ENCODE measurements at regions not wholly inside any gene's neighbourhood (a gene's known extent, or its start where the extent isn't known, plus 50 kb on each side); places are given as distances from the start of the nearest gene placed in this dataset.
"Not testable (repeated sequence)": the region's sequence is repeated elsewhere in the genome, so short reads cannot be mapped to it uniquely, and the experiment has no call there.

DNA sequence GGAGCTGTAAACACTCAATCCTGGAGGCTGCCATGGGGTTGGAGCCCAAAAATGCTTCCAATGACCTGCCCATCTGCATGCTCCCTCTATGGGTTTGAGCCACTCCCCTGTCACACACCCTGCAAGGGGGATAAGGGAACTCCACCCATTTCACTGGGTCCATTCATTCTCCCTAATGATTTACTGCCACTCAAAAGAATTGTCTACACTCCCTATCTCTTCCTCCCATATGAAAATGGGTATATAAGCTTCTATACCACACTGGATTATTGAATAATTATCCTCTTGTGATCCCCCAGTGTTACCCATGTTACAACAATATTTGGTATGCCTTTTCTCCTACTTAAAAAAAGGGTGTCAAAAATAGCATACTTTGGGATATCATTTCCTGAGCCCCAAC is 260.8 kb upstream of the CCDC196 start:
- no peak for DNase-seq

DNA sequence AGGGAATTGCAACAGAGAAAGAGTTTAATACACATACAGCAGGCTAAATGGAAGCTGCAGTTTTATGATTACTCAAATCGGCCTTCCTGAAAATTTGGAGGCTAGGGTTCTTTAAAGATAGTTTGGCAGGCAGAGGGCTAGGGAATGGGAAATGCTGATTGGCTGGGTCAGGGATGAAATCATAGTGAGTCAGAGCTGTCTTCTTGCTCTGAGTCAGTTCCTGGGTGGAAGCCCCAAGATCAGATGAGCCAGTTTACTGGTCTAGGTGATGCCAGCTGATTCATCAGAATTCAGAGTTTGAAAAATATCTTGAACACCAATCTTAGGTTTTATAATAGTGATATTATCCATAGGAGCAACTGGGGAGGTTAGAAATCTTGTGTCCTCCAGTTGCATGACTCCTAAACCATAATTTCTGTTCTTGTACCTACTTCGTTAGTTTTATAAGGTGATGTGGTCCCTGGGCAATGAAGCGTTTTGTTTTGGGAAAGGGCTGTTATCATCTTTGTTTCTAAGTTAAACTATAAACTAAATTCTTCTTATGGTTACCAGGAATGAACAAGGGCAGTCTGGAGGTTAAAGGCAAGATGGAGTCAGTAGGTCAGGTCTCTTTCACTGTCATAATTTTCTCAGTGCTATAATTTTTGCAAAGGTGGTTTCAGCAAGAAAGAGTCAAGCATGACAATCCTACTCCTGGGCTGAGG is 257.8 kb upstream of the CCDC196 start:
- DNase-seq = no peak

DNA sequence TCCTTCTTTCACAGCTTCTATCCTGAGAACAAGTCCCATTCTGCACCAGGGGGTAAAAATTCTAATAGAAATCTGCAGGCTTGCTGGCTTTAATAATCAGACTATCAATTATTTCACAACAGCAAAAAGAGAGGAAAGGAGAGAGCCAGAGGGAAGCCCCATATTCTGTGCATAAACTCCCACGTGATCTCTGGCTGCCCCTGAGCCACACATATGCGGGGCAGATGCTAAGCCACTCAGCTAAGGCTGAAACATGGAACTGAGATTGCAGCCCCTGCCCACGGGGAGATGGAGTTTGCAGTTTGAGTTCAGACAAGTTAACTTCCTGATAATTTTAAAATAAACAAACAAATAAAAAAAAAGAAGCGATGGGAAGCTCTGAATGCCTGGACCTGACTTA is 254.4 kb upstream of the CCDC196 start:
- DNase-seq = no peak

DNA sequence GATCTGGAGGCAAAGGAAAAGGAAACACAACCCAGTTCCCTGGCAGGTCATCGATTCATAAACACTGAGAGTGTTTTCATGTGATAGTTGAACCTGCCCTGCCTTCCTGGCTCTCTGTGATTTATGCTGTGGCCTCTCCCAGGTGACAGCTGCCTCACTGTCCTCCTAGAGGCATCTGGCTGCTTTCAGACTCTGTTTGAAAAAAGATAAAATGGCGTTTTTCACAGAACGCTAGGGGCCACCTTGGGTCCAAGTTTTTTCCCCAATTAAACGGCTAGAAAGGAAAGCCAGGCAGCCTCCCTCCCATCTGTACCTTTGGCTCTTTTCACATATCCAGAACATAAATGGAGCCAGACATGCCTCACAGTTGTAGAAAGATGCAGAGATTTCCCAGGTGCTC is 252.6 kb upstream of the CCDC196 start:
- no peak for DNase-seq

DNA sequence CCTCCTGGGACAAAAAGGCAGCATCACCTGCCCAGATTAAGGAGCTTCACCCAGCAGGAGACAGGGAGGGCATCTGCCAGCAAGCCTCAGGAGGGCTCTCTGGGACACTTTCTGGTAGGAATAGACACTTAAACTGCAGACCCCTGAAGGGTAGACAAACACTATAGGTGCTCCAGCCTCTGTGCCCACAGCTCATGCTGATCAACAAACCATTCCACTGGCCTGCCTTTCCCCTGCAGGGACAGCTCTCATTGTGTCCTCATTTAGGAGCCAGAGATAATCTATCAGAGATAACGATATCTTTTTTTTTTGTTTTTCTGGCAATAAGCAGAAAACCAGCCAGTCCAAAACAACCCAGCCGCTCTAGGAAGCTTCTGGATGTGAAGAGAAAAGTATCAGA is 251.8 kb upstream of the CCDC196 start:
- DNase-seq = no peak

DNA sequence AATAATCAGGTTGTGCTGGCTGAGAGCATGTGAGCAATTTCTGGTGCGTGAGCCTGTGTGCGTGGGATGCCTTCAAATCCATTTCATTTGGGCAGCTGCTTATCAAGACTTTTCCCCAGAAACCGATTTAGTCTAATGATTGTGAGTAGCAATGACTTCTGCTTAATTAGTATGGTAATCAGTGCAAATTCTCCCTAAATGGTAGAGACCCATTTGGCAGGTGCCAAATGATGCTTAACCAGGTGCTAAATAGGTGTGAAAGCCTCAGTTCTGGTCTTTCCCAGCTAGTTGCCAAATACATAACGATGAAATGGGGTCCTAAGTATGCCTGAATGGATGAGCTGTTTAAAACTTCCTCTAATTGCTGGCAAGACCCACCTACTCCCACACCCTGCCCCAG is 248.4 kb upstream of the CCDC196 start:
- no peak for DNase-seq

DNA sequence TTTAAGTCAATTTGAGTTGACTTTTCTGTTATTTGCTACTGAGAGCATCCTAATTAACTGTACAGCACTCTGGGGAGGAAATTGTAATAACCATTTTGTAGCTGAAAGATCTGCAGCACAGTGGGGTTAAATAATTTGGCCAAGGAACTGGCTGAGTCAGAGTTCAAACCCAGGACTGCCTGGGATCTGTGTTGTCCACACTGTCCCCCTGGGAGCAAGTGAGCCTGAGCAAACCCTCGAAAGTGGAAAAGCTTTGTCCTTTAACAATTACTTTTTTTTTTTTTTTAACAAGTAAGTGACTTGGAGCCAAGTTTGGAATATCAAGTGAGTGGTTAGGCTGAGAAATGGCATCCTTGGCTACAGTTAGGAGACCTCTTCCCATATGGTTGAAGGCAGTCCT is 247.2 kb upstream of the CCDC196 start:
- DNase-seq = no peak

DNA sequence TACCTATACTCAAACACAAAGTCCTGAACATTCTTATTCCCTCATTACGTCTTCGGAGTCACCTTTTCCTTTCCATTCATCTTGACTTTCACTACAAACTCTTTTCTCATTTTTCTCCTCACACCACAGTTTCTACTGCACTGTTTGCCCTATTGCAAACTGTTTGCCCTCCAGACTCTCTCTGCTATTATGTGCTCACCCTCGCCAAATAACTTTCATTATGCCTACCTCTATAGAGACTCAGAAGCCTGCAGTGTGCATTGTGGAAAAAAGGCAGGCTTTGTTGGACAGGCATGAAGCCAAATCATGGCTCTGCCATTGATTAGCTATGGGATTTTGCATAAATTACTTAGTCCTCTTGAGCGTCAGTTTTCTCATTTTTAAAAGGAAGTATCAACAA is 246.6 kb upstream of the CCDC196 start:
- DNase-seq = no peak

DNA sequence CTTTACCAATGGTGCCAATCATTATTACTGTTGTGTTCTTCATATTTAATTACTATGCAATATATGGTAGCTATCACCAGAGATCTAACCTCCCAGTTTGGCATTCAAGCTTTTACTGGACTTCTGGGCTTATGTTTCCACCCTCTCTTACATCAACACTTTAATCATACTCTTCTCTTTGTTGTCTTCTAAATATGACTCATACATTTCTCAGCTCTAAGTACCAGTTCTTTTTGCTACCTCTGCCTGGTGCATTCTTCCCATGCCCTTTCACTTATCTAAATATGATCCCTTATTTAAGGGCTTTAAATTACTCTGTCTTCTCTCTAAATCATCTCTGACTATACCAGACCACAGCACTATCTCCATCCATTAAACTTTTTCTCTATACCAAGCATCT is 246.1 kb upstream of the CCDC196 start:
- no peak for DNase-seq

DNA sequence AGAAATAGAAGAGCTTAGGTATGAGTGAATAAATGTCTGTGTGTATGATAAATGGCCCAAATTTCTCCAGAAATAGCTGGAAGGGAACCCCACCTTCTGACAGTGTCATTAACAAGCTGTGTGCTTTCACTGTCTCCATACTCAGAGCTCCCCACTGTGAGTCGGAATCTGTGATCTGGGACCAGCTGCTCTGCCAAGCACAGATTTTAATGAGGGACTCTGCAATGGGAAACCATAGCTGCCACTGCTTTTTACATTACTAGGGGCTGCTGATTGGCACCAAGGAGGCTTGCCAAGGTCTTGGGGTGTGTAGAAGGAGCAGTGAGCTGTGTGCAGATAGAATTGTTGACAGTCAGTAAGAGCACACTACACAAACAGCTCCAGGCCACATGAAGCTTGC is 244.2 kb upstream of the CCDC196 start:
- no peak for DNase-seq

DNA sequence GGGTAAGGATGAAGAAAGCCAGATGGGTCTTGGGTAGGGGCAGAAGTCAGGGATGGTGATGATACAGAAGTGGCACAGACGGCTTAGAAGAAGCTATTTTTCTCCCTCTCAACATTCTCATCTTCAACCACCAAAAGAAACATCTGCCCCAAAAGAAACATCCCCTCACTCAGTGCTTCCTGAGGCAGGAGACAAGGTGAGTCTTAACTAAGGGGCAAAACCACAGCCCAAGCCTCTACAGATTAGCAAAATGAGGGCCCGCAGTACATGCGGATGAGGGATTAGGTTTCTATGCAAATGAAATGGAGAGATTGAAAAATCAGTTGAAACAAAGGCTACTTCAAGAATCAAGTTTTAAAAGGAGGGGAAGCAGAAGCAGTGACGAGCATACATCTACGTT is 241.3 kb upstream of the CCDC196 start:
- DNase-seq = no peak

DNA sequence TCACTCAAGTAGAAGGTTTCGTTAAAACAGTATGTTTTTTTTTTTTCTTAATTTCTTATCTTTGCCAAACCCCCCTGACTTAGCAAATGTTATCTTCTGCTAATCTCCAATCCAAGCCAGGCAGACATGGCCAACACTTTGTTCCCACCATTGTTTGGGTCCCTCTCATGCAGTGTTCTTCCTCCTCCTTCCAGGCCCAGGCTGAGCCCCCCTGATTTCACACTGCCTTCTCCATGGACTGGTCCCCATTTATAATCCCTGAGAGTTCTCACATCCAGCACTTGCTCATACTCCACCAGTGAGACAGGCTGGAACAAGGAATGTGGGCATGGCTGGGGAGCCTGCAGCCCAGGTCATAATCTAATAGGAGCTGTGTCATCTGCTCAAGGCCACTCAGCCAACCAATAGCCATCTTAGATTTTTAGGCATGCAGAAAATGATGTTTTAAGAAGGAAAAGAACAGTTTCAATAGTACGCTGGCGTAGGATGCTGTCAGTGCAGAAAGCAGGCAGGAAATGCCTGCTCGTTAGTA is 238.4 kb upstream of the CCDC196 start:
- DNase-seq = no peak

DNA sequence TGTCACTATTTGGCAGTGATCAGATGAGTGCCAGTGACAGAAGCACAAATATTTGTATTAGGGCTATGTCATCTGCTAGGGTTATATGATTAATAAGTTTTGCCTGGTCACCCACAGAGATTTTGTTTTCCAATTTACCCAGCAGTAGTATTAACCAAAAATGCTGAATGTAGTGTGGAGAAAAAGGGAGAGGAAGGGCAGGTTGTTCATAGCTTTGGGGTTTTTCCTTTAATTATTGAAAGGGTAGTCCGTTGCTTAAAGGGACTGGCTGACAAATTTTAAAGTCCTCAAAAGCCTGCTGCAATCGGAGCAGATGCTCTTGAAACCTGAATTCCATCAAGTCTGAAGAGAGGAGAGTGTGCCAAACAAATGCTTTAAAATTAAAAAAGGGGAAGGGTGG is 237.9 kb upstream of the CCDC196 start:
- DNase-seq = no peak

DNA sequence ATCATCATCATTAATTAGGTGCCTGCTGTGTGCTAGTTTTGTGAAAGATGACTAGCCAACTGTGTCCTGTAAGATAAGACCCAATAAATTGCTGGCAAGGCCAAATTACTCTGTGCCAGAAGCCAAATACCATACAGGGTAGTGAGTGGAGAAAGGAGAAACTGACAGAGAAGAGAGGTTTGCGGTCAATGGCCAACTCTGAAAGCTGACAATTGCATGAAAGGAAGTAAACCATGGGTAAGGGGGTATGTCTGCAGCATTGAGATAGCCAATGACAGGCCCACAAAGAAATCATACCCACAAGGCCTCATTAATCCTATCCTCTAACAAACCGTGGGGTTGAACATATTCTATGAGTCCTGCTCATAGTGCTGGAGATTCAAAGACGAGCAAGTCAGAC is 236.6 kb upstream of the CCDC196 start:
- no peak for DNase-seq

DNA sequence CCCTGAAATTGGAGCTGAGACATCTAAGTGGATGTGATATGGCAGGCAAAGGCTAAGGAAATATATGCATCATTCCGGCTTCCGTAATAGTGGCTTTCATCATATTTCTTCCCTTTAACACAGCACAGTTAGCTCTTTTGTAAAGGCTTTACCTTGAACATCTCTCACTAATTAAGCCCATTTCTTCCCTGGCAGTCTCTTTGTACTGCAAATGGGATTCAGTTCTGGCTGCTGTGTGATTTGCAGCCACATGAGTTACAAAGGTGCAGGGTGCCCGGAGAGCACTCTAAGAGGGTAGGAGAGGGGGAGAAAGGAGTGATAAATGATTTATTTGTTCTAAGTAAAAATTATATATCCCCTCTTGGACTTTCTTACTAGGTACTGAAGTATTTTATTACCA is 232.1 kb upstream of the CCDC196 start:
- DNase-seq = no peak

DNA sequence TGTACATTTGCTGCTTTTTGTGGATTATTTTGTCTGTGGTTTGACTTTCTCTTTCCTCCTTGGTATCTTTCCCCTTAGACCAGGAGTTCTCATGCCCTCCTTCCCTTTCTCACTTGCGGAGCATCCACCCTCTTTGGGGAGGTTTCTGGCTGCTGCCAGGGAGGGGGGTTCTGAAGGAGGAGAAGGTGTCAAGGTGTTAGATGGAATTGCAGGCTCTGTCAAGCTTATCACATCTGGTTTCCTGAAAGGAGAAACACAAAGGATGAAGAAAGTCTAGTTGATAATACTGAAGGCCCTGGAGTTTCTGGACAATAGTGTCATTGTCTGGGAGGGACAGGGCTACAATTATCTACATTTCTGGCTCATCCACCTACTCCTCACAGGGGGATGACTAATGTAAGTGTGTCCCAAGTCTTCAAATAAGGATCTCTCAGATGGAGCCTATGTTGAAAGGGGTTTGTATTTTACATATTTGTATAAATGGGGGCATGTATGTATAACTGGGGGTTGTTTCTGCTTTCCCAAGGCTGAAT is 217.3 kb upstream of the CCDC196 start:
- DNase-seq = no peak

DNA sequence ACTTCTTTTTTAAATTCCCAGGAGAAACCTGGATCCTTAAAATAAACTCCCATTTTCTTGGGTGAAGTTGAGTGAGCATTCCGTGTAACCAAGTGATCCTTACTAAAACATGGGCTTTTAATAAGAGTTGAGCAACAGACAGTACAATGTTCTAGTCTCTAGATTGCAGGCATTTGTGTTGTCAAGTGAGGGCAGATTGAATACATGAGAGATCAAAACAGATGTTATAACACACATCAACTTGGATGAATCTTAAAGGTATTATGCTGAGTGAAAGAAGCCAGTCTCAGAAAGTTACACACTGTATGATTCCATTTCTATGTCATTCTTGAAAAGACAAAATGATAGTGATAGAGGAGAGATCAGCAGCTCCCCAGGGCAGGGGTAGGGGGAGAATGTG is 213.9 kb upstream of the CCDC196 start:
- no peak for DNase-seq

DNA sequence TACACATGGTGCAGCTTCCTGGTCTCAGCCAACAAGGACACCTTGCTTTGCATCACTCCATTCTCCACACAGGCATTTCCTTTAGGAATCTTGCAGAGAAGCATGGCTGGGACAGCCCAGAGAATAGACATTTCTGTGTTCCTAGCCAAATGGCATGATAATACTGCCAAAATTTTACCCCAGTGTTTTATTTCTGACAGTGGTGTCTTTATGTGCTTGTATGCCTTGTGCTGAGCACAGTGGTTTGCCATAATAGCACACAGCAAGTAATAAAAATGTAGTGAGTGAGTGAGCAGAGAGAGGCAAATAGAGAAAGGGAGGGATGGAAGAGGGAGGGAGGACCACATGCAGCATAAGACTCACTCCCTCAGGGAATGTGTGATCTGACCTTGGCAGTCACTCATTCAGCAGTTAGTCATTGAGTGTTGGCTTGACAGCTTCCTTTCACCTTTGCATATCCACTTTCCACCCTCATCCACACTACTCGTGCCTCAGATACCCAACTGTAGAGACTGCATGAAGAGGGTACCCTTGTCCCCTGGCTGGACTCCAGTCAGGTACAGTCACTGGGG is 212.8 kb upstream of the CCDC196 start:
- DNase-seq = no peak

DNA sequence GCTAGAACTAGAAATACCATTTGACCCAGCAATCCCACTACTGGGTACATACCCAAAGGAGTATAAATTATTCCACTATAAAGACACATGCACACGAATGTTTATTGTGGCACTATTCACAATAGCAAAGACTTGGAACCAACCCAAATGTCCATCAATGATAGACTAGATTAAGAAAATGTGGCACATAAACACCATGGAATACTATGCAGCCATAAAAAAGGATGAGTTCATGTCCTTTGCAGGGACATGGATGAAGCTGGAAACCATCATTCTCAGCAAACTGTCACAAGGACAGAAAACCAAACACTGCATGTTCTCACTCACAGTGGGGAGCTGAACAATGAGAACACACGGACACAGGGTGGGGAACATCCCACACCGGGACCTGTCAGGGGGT is 207.8 kb upstream of the CCDC196 start:
- not testable (repeated sequence) for DNase-seq

DNA sequence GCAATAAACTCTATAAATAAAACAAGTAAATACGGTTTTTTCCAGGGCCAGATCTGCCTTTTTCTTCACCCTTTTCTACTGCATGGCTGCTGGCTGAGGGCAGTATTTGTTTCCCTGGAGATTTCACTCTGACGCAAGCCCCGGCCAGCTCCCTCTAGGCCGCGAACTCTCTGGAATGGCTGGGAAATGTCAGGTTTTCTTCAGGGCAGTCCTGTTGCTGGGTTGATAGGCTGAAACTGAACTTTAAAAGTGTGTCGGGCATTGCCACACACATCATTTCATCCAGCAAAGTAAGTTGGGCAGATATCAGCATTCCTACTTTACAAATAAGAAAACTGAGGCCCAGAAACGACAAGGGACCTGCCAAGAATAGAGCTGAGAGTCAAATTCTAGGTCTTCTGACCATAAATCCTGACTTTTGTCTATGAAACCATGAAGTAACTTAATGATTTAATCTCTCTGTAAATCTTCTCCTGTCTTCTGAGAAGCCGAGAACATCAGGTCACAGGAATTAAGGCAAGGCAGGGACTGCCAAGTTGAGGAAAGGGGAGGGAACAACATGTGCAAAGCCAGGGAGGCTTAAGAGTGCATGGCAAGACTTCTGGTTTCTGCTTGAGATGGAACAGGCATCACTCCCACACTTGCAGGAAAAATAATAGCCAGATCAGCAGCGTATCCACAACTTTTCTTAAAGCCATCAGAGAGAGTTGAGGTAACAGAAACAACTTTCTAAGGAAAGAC is 205.0 kb upstream of the CCDC196 start:
- no peak for DNase-seq

DNA sequence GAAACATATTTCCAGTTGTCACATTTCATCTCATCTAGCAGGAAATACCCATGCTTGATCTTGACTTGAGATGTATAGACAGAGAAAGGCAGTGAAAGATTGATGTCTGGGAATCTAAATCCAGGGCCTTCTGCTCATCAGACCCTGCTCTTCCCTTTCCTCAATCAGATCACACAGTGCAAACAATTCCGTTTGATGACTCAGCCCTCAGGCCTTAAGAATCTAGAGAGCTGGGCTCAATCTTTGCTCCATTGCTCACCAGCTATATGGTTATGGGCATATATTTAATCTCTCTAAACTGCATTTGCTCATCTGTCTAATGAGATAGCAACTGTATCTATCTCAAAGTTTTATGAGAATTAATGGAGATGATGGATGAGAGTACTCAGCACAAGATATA is 201.8 kb upstream of the CCDC196 start:
- DNase-seq = no peak

DNA sequence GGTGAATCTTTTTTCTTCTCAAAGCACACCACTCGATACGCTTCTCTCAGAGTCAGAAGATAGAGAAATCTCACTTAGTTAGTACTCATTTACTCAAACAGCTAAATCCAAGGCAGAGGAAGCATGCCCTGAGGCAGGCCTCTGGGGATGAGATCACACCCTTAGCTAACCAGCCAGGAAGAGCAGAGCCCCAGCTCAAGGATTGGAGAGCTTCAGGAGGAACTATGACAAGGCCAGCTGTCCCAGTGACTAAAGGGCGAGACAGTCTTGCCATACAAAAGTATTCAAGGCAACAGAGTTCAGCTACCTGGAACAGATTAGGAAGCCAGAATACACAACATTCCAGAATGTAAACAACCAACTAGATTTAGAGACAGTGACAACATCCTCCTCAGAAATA is 197.7 kb upstream of the CCDC196 start:
- no peak for DNase-seq

DNA sequence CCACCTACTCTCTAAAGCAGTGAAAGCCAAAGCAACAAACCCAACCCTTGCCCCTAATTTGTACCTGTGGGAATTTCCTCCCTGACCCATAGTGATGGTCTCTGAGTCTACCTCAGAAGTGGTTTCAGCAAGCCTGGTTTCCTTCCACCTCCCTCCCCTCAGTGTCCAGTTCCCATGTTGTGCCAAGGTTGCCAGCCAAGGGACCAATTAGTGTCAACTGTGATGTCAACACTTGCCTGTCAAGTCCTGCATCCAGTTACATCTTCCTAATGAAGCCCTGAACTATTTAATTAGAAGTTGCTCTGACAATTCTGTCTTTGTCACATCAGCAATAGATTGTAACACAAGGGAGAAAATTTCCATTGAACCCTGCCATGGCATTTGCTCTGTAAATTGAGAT is 194.4 kb upstream of the CCDC196 start:
- DNase-seq = no peak
